GM18502 (cell line): ENCODE measurements at regions not wholly inside any gene's neighbourhood (a gene's known extent, or its start where the extent isn't known, plus 50 kb on each side); places are given as distances from the start of the nearest gene placed in this dataset.

ENCODE experiments used
- ATAC-seq: cut with Tn5 transposase; IDR thresholded peaks from one replicate; pipeline ENCODE4 v1.9.1; 2021; ENCODE audit warnings: mild to moderate bottlenecking; ENCODE audit not compliant: unreplicated experiment, poor library complexity

DNA sequence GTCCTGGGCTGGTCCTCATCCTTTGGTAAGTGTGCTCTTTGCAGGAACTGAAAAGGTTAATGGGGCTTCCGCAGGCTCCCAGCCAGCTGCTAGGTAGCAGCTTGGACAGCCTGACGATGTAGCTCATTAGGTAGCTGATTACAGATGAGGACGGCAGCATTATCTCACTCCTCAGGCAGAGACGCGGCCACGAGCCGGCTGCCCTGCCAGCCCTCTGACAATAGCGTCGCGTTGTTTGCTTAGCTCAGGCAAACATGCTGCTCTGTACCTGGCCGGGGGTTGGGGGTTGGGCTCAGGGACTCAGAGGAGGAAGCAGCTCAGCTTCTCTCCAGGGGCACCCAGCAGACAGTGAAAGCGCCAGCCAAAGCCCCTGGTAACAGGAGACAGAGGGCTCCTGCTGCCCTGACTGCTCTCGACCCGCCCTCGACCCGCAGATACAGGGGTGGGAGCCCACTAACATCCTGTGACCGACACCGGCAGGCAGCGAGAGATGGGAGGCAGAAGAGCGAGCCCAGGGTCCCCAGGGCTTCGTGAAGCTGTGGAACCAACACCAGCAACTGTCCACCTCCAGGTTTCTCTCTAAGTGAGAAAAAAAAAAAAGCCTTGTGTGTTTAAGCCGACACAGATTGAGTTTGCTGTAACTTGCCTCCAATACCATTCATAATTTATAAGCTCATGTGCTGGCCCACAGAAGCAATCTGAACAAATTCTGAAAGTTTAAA, 53.4 kb upstream of the DLK1 start:
- ATAC-seq: no peak

DNA sequence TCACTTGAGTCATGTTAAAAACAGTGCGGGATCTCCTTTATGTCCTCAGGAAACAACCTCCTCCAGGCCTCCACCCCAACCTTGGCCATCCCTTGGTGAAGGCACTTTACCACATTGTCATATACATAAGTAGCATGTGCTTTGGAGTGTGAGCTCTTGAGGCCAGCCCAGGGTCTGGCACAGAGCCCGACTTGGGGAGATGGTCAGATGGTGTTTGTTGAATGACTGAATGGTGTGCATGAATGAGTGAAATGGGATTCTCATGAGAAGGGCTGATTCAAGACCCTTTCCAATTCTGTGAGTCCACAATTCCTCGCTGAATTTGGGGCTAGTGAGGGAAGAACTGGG, 52.9 kb upstream of the DLK1 start:
- no peak for ATAC-seq

DNA sequence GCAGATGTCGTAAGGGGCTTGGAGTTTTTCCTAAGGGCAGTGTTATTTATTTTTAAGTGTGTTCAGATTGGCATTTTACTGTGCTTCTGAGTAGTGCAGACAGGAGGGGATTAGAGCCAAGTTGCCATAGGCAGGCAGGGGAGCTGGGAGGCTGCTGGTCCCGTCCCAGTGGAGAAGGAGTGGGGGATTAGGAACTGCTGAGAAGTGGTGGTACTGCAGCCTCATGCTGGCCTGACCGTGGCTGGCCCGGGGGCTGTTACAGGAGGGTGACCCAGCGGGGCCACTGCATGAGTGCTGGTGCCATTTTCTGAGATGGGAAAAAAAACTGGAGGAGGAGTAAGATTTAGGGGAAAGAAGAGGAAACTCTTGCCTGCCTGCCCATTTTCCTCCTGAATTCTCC, 52.3 kb upstream of the DLK1 start:
- no peak for ATAC-seq

GRCh38 chr14:100674897-100675619, 51.6 kb upstream of the DLK1 start:
- ATAC-seq: no peak

GRCh38 chr14:100675699-100676684, 50.7 kb upstream of the DLK1 start:
- no peak for ATAC-seq
